H9 (cell line): ENCODE measurements at regions not wholly inside any gene's neighbourhood (a gene's known extent, or its start where the extent isn't known, plus 50 kb on each side); places are given as distances from the start of the nearest gene placed in this dataset.

Experiments
- DNase-seq: peaks from one replicate; pipeline ENCODE4 v3.0.0-alpha.2; 2017
- H2AFZ ChIP-seq: one replicate; pipeline ENCODE4 v1.6.1; 2013; ENCODE audit warnings: mild to moderate bottlenecking, low read length, control low read depth, moderate library complexity
- H2AK5ac ChIP-seq: 2 replicates; pipeline ENCODE4 v1.6.1; 2013; ENCODE audit warnings: low read length, control low read depth, mixed read lengths; ENCODE audit not compliant: insufficient read length
- H2BK120ac ChIP-seq: one replicate; pipeline ENCODE4 v1.6.1; 2013; ENCODE audit warnings: low read depth, mild to moderate bottlenecking, low read length, control low read depth, inconsistent platforms; ENCODE audit not compliant: poor library complexity, severe bottlenecking
- H2BK12ac ChIP-seq: 2 replicates; pipeline ENCODE4 v1.6.1; 2013; ENCODE audit warnings: low read length, control low read depth, mixed read lengths, low read depth; ENCODE audit not compliant: insufficient read length
- H2BK15ac ChIP-seq: 2 replicates; pipeline ENCODE4 v1.6.1; 2013; ENCODE audit warnings: low read depth, low read length, control low read depth
- H2BK20ac ChIP-seq: one replicate; pipeline ENCODE4 v1.6.1; 2013; ENCODE audit warnings: low read depth, mild to moderate bottlenecking, low read length, control low read depth, inconsistent platforms; ENCODE audit not compliant: poor library complexity, severe bottlenecking
- H2BK5ac ChIP-seq: 2 replicates; pipeline ENCODE4 v1.6.1; 2013; ENCODE audit warnings: low read length, control low read depth, mixed read lengths; ENCODE audit not compliant: insufficient read length
- H3K14ac ChIP-seq: 2 replicates; pipeline ENCODE4 v1.6.1; 2013; ENCODE audit warnings: low read length, control low read depth; ENCODE audit not compliant: insufficient read depth
- H3K18ac ChIP-seq: 2 replicates; pipeline ENCODE4 v1.6.1; 2013; ENCODE audit warnings: low read depth, mild to moderate bottlenecking, mixed read lengths, low read length, control low read depth; ENCODE audit not compliant: insufficient read length
- H3K23ac ChIP-seq: 2 replicates; pipeline ENCODE4 v1.6.1; 2013; ENCODE audit warnings: low read length, control low read depth, mixed read lengths, low read depth; ENCODE audit not compliant: insufficient read length
- H3K23me2 ChIP-seq: 2 replicates; pipeline ENCODE4 v1.6.1; 2013; ENCODE audit warnings: low read depth, mild to moderate bottlenecking, mixed read lengths, low read length, control low read depth; ENCODE audit not compliant: insufficient read length, poor library complexity, severe bottlenecking
- H3K27ac ChIP-seq: 2 replicates; pipeline ENCODE4 v1.5.1; 2013; ENCODE audit warnings: low read length, control low read depth, mixed read lengths, low read depth; ENCODE audit not compliant: insufficient read length
- H3K27me3 ChIP-seq: 2 replicates; pipeline ENCODE4 v1.6.1; 2013; ENCODE audit warnings: low read length, control low read depth, inconsistent platforms; ENCODE audit not compliant: insufficient read depth
- H3K4ac ChIP-seq: 2 replicates; pipeline ENCODE4 v1.6.1; 2013; ENCODE audit warnings: low read depth, mild to moderate bottlenecking, control low read depth, inconsistent platforms, low read length, moderate library complexity
- H3K4me1 ChIP-seq: 2 replicates; pipeline ENCODE4 v1.6.1; 2013; ENCODE audit warnings: low read length, control low read depth, inconsistent platforms; ENCODE audit not compliant: insufficient read depth
- H3K4me2 ChIP-seq: 2 replicates; pipeline ENCODE4 v1.6.1; 2013; ENCODE audit warnings: low read length, control low read depth, mixed read lengths; ENCODE audit not compliant: insufficient read length, insufficient read depth
- H3K56ac ChIP-seq: 2 replicates; pipeline ENCODE4 v1.6.1; 2013; ENCODE audit warnings: low read depth, mild to moderate bottlenecking, mixed read lengths, low read length, control low read depth; ENCODE audit not compliant: insufficient read length
- H3K79me1 ChIP-seq: 2 replicates; pipeline ENCODE4 v1.6.1; 2013; ENCODE audit warnings: low read depth, mild to moderate bottlenecking, moderate library complexity, low read length, control low read depth, inconsistent platforms; ENCODE audit not compliant: insufficient read depth, poor library complexity, severe bottlenecking
- H3K79me2 ChIP-seq: 2 replicates; pipeline ENCODE4 v1.6.1; 2013; ENCODE audit warnings: low read length, control low read depth, inconsistent platforms; ENCODE audit not compliant: insufficient read depth
- H3K9ac ChIP-seq: 2 replicates; pipeline ENCODE4 v1.6.1; 2013; ENCODE audit warnings: low read length, control low read depth, mixed read lengths; ENCODE audit not compliant: insufficient read length; ENCODE audit errors: extremely low read depth
- H3K9me3 ChIP-seq: one replicate; pipeline ENCODE4 v1.6.1; 2013; ENCODE audit warnings: low read depth, low read length, inconsistent platforms; ENCODE audit not compliant: control insufficient read depth
- H3T11ph ChIP-seq: one replicate; pipeline ENCODE4 v1.6.1; 2013; ENCODE audit warnings: mild to moderate bottlenecking, low read length, control low read depth, inconsistent platforms
- H4K20me1 ChIP-seq: one replicate; pipeline ENCODE4 v1.6.1; 2013; ENCODE audit not compliant: control insufficient read depth, insufficient read length, insufficient read depth
- H4K5ac ChIP-seq: 2 replicates; pipeline ENCODE4 v1.6.1; 2013; ENCODE audit warnings: low read depth, mild to moderate bottlenecking, mixed read lengths, low read length, control low read depth; ENCODE audit not compliant: insufficient read length
- H4K8ac ChIP-seq: replicated peaks from 2 replicates; pipeline ENCODE4 v1.6.1; 2013; ENCODE audit warnings: low read length, control low read depth, mixed read lengths, low read depth; ENCODE audit not compliant: insufficient read length
- H4K91ac ChIP-seq: 2 replicates; pipeline ENCODE4 v1.6.1; 2013; ENCODE audit warnings: low read depth, mild to moderate bottlenecking, moderate library complexity, mixed read lengths, low read length, control low read depth; ENCODE audit not compliant: insufficient read length
- H3K27ac Mint-ChIP-seq, 3 experiments: 2 replicates in 2 of 3; 3 replicates in 1 of 3; pipeline ENCODE4 v1.8.0; 2020 to 2021; ENCODE audit warnings: mixed read lengths in 3 of 3, mild to moderate bottlenecking in 1 of 3, moderate library complexity in 1 of 3
- H3K27me3 Mint-ChIP-seq: 2 replicates; pipeline ENCODE4 v1.8.0; 2021; ENCODE audit warnings: low read depth, mild to moderate bottlenecking, moderate library complexity, mixed read lengths
- H3K36me3 Mint-ChIP-seq, 3 experiments: 2 replicates in 2 of 3; 3 replicates in 1 of 3; pipeline ENCODE4 v1.8.0; 2020 to 2021; ENCODE audit warnings: low read depth in 3 of 3, mixed read lengths in 3 of 3; ENCODE audit not compliant: insufficient read depth in 1 of 3
- H3K4me1 Mint-ChIP-seq, 2 experiments: 2 replicates each; pipeline ENCODE4 v1.8.0; 2020; ENCODE audit warnings: mixed read lengths in 2 of 2
- H3K4me3 Mint-ChIP-seq, 2 experiments: 2 replicates in 1 of 2; 3 replicates in 1 of 2; pipeline ENCODE4 v1.8.0; 2020 to 2021; ENCODE audit warnings: mild to moderate bottlenecking in 2 of 2, mixed read lengths in 2 of 2, moderate library complexity in 1 of 2
- H3K9me3 Mint-ChIP-seq, 2 experiments: 2 replicates in 1 of 2; 3 replicates in 1 of 2; pipeline ENCODE4 v1.8.0; 2020; ENCODE audit warnings: mild to moderate bottlenecking in 2 of 2, mixed read lengths in 2 of 2, moderate library complexity in 1 of 2
- WGBS: extraction: QIAGEN DNeasy Blood & Tissue Kit; methylation state at CpG from one replicate; pipeline ENCODE4 v1.1.7; 2013; ENCODE audit warnings: missing lambda C conversion rate, low lambda C conversion rate, mixed read lengths; ENCODE audit not compliant: insufficient read length; ENCODE audit errors: extremely low coverage; 5-methylcytosine and 5-hydroxymethylcytosine counted together
- TF ChIP-seq, protein P1 (sequence below): fragments of 200-600 bp; sonication (generic); conservative IDR thresholded peaks from 3 replicates; pipeline ENCODE4 v1.8.0; 2021; ENCODE audit warnings: antibody characterized with exemption, mild to moderate bottlenecking

DNA sequence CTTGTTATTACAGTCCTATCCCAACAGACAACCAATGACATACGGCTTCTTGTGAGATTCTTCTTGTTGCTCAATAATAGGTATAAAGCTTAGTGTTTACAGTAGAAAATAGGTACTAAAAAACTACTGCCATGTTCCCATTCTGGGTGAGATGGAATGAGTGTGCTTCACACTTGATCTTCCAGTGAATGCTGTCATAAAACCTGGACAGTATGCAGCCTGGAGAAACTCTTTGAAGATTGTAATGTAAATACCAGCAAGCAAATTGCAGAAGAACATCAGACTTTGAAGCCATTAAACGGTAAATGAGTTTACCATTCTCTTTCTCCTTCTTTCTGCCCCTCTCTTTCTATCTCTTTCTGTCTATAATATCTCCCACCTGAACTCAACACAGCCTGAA lies 663.7 kb upstream of the COBL start:
- Mint-ChIP-seq H3K4me3 (no peak overlapping the region), H3K27ac (no peak overlapping the region)
- H2BK12ac ChIP-seq = no peak overlapping the region

More for the DNA sequence above, 663.7 kb upstream of the COBL start:
- H3K36me3 Mint-ChIP-seq = peaks cover 0 to 2% (median 0%) of the 10 kb centered on the region in 3 experiments; a peak in 2 of 7 replicates
- Histone ChIP-seq H3K23ac (no peak overlapping the region), H2BK120ac (no peak overlapping the region), H3K79me1 (no peaks in the 10 kb centered on the region), H3K9me3 (no peaks in the 10 kb centered on the region), H3K4ac (no peak overlapping the region), H3K4me2 (no peak overlapping the region), H3K9ac (no peak overlapping the region), H4K20me1 (no peaks in the 10 kb centered on the region), H2AK5ac (no peak overlapping the region), H2BK5ac (no peak overlapping the region), H2AFZ (no peak overlapping the region), H3K27me3 (no peaks in the 10 kb centered on the region), H4K5ac (no peak overlapping the region), H2BK15ac (no peak overlapping the region), H3K56ac (no peak overlapping the region), H3K79me2 (no peaks in the 10 kb centered on the region), H3K14ac (no peak overlapping the region), H3K23me2 (no peaks in the 10 kb centered on the region), H4K91ac (no peak overlapping the region), H3T11ph (no peak overlapping the region), H4K8ac (no peak overlapping the region), H3K18ac (no peak overlapping the region), H3K27ac (no peak overlapping the region), H2BK20ac (no peak overlapping the region), H3K4me1 (no peaks in the 10 kb centered on the region)
- WGBS = no CpG with 5 or more reads among the region's 2 CpGs
- no peak for DNase-seq
- H3K9me3 Mint-ChIP-seq = no peaks in the 10 kb centered on the region
- H3K27me3 Mint-ChIP-seq = no peaks in the 10 kb centered on the region
- TF ChIP-seq, protein P1, sequence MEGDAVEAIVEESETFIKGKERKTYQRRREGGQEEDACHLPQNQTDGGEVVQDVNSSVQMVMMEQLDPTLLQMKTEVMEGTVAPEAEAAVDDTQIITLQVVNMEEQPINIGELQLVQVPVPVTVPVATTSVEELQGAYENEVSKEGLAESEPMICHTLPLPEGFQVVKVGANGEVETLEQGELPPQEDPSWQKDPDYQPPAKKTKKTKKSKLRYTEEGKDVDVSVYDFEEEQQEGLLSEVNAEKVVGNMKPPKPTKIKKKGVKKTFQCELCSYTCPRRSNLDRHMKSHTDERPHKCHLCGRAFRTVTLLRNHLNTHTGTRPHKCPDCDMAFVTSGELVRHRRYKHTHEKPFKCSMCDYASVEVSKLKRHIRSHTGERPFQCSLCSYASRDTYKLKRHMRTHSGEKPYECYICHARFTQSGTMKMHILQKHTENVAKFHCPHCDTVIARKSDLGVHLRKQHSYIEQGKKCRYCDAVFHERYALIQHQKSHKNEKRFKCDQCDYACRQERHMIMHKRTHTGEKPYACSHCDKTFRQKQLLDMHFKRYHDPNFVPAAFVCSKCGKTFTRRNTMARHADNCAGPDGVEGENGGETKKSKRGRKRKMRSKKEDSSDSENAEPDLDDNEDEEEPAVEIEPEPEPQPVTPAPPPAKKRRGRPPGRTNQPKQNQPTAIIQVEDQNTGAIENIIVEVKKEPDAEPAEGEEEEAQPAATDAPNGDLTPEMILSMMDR = no peak
- peaks cover 6 to 11% of the 10 kb centered on the region in 2 experiments for H3K4me1 Mint-ChIP-seq
